Heart left ventricle (tissue), 13 donors: ENCODE measurements at regions not wholly inside any gene's neighbourhood (a gene's known extent, or its start where the extent isn't known, plus 50 kb on each side); places are given as distances from the start of the nearest gene placed in this dataset.

Experiments used
- POLR2A ChIP-seq, 2 donors: fragments of 450-650 bp; IDR thresholded peaks; one replicate each; pipeline ENCODE4 v1.6.1; 2017; ENCODE audit warnings: antibody characterized with exemption in 2 of 2, mild to moderate bottlenecking in 2 of 2, moderate library complexity in 2 of 2
- TF ChIP-seq, protein P1 (sequence below), 12 donors: fragments of 200-600 bp; sonication (generic) in 4 of 12; IDR thresholded peaks; one replicate each; pipeline versions ENCODE4 v1.5.0 to v1.8.0; 2018 to 2022; ENCODE audit warnings: antibody characterized with exemption in 12 of 12, mild to moderate bottlenecking in 5 of 12
- donor health status: ischemic (EF 13 %, LVEDD 7.1; RV severe dilation, severe dysfunction).
- donor health status: DM: no; HTN: yes; CAD: no.
- donor health status: DM: no; HTN: no; CAD: no.
- donor health status: ischemic (EF 25% LVEDD 6.9; RV normal size, moderate dysfunction).
- donor health status: ischemic (EF 25% LVEDD 5.7; RV mildly dilated, moderate dysfunction).
- donor health status: ischemic (EF 35%, LVEDD 5.7; RV mildly dilated, moderate dysfunction).
- donor health status: nonischemic (EF 11% LVEDD 7.7; RV severe dilation, severe dysfunction).
- donor health status: DM: yes; HTN: yes; CAD: no.
- donor health status: PGD.
- donor health status: ischemic (EF 29% LVEDD 5.4; RV normal size, mild dysfunction).
- donor health status: nonischemic (EF 23%, LVEDD 6.1; RV moderate dilation, normal function).

DNA sequence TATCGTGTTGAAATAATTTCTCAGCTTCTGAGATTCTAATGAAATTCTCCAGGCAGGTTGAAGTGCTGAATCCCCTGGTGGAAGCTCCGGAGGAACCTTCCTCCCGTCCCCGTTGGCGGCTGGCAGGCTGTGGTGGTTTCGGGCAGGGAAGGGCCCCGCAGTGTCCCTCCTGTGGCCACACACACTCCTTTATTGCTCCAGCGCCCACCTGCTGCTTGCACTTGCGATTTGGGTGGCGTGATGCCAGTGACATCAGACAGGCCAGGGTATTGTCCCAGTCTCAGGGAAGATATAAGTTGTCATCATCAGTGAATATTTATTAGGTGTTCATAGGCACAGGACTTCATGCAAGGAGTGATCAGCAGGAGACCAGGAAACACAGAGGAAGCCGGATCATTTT lies 530.4 kb downstream of the QKI start:
- TF ChIP-seq POLR2A (IDR thresholded peaks at IDR 0.05) = no peak
- TF ChIP-seq, protein P1, sequence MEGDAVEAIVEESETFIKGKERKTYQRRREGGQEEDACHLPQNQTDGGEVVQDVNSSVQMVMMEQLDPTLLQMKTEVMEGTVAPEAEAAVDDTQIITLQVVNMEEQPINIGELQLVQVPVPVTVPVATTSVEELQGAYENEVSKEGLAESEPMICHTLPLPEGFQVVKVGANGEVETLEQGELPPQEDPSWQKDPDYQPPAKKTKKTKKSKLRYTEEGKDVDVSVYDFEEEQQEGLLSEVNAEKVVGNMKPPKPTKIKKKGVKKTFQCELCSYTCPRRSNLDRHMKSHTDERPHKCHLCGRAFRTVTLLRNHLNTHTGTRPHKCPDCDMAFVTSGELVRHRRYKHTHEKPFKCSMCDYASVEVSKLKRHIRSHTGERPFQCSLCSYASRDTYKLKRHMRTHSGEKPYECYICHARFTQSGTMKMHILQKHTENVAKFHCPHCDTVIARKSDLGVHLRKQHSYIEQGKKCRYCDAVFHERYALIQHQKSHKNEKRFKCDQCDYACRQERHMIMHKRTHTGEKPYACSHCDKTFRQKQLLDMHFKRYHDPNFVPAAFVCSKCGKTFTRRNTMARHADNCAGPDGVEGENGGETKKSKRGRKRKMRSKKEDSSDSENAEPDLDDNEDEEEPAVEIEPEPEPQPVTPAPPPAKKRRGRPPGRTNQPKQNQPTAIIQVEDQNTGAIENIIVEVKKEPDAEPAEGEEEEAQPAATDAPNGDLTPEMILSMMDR (IDR thresholded peaks at IDR 0.05) = no peak
